ENCODE measurements at regions not wholly inside any gene's neighbourhood (a gene's known extent, or its start where the extent isn't known, plus 50 kb on each side); places are given as distances from the start of the nearest gene placed in this dataset.
"Not testable (repeated sequence)": the region's sequence is repeated elsewhere in the genome, so short reads cannot be mapped to it uniquely, and the experiment has no call there.

- Mint-ChIP-seq H3K9me3 (no peaks in the 10 kb centered on the region), H3K4me3 (no peak overlapping the region), H3K36me3 (ENCODE audit: low read depth) (peaks cover 16% of the 10 kb centered on the region), H3K27ac (no peak overlapping the region), H3K4me1 (ENCODE audit: low read depth) (peaks cover 16% of the 10 kb centered on the region), H3K27me3 (no peaks in the 10 kb centered on the region)
- ChIA-PET POLR2A (no interaction called here), CTCF (interaction anchor here (1.6 kb wide), 1 partner anchor 458 kb away, joined by 3 read pairs; no protein-coding TSS in a partner anchor)
- no peak for TF ChIP-seq CTCF (IDR thresholded peaks at IDR 0.05)
- ATAC-seq, result no peak
- DNase-seq, result no peak
- intact Hi-C loops (cut with micrococcal nuclease), result no loop called here
Observed at GRCh38 chr13:73809561-73809960, 324.6 kb downstream of the KLF12 start.

- TF ChIP-seq CTCF (IDR thresholded peaks at IDR 0.05), result no peak
- intact Hi-C loops (cut with micrococcal nuclease), result no loop called here
- DNase-seq, result no peak
- Mint-ChIP-seq H3K4me1 (ENCODE audit: low read depth) (peaks cover 18% of the 10 kb centered on the region), H3K9me3 (no peaks in the 10 kb centered on the region), H3K36me3 (ENCODE audit: low read depth) (peaks cover 20% of the 10 kb centered on the region), H3K27ac (no peak overlapping the region), H3K4me3 (no peak overlapping the region), H3K27me3 (no peaks in the 10 kb centered on the region)
- POLR2A ChIA-PET, result no interaction called here
- CTCF ChIA-PET, result interaction anchor here (0.6 to 1.6 kb wide), 2 partner anchors 460 to 1781 kb away, joined by 3 to 4 read pairs; no protein-coding TSS in a partner anchor
- no peak for ATAC-seq
Observed at GRCh38 chr13:73808318-73808717, 325.9 kb downstream of the KLF12 start.

GRCh38 chr13:73805326-73805958 is 328.8 kb downstream of the KLF12 start:
- intact Hi-C loops (cut with micrococcal nuclease); H3K27ac Mint-ChIP-seq; H3K9me3 Mint-ChIP-seq; H3K27me3 Mint-ChIP-seq; H3K4me3 Mint-ChIP-seq; H3K36me3 Mint-ChIP-seq (ENCODE audit: low read depth); ATAC-seq; DNase-seq; POLR2A ChIA-PET: not testable (repeated sequence)
- CTCF ChIA-PET, result interaction anchor here (1.3 kb wide), 1 partner anchor 31 kb away, joined by 3 read pairs; no protein-coding TSS in a partner anchor
- H3K4me1 Mint-ChIP-seq (ENCODE audit: low read depth), result peaks cover 16% of the 10 kb centered on the region

GRCh38 chr13:73803997-73804396 is 330.2 kb downstream of the KLF12 start:
- ChIA-PET POLR2A (no interaction called here), CTCF (no interaction called here)
- H3K36me3 Mint-ChIP-seq (ENCODE audit: low read depth), result peaks cover 10% of the 10 kb centered on the region
- no peaks in the 10 kb centered on the region for H3K27me3 Mint-ChIP-seq
- H3K4me1 Mint-ChIP-seq (ENCODE audit: low read depth), result peaks cover 11% of the 10 kb centered on the region
- no peak overlapping the region for H3K4me3 Mint-ChIP-seq
- intact Hi-C loops (cut with micrococcal nuclease), result no loop called here
- no peak overlapping the region for H3K27ac Mint-ChIP-seq
- H3K9me3 Mint-ChIP-seq, result no peaks in the 10 kb centered on the region
- TF ChIP-seq CTCF (IDR thresholded peaks at IDR 0.05), result no peak
- DNase-seq (no peak), ATAC-seq (no peak)

GRCh38 chr13:73800011-73800410 is 334.2 kb downstream of the KLF12 start:
- intact Hi-C loops (cut with micrococcal nuclease), result no loop called here
- Mint-ChIP-seq H3K9me3 (peaks cover 6% of the 10 kb centered on the region), H3K27me3 (no peaks in the 10 kb centered on the region), H3K27ac (no peak overlapping the region), H3K36me3 (ENCODE audit: low read depth) (peaks cover 18% of the 10 kb centered on the region), H3K4me1 (ENCODE audit: low read depth) (peaks cover 9% of the 10 kb centered on the region), H3K4me3 (no peak overlapping the region)
- ATAC-seq (no peak), DNase-seq (no peak)
- POLR2A ChIA-PET, result no interaction called here
- CTCF ChIA-PET, result interaction anchor here (0.8 kb wide), 1 partner anchor 22 kb away, joined by 3 read pairs; no protein-coding TSS in a partner anchor
- TF ChIP-seq CTCF (IDR thresholded peaks at IDR 0.05), result no peak
